Spleen (tissue), 7 donors: ENCODE measurements at regions not wholly inside any gene's neighbourhood (a gene's known extent, or its start where the extent isn't known, plus 50 kb on each side); places are given as distances from the start of the nearest gene placed in this dataset.

Experiments used
- POLR2A ChIP-seq, 3 donors: fragments of 450-650 bp; IDR thresholded peaks; one replicate each; pipeline ENCODE4 v1.5.1; 2017; ENCODE audit warnings: antibody characterized with exemption in 3 of 3, mild to moderate bottlenecking in 1 of 3
- TF ChIP-seq, protein P1 (sequence below), 11 experiments: fragments of 200-600 bp in 7 of 11; fragments of 450-650 bp in 4 of 11; sonication (generic) in 4 of 11; IDR thresholded peaks in 8 of 11; conservative IDR thresholded peaks in 3 of 11; 1 replicate in 7 of 11; 2 replicates in 4 of 11; pipeline versions ENCODE4 v1.4.0 to v1.8.0; 2016 to 2021; ENCODE audit warnings: antibody characterized with exemption in 11 of 11, inconsistent platforms in 4 of 11, mild to moderate bottlenecking in 1 of 11
- donor health status: DM: no; HTN: no; CAD: no; lungs with moderate emphysema.
- donor health status: DM: no; HTN: no; CAD: no.
- donor health status: DM: no; HTN: no; CAD: no.

DNA sequence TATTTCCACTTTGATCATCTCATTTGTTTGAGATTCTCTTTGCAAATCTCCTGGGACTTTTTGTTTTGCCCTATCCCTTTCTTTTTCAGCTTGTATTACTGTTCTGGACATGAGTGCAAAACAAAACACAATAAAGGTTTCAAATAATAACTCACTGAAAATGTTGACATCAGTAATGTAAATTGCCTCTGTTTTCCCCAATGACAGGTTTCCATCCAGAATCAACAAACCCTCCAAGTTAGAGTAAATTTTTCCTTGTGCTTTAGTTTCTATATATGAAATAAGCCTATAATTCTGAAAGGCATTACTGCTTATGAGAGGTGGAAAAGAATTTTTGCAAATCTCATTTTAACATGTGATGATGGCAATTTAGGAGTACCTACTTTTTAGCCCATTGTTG lies 187.0 kb upstream of the ANO3 start:
- TF ChIP-seq, protein P1, sequence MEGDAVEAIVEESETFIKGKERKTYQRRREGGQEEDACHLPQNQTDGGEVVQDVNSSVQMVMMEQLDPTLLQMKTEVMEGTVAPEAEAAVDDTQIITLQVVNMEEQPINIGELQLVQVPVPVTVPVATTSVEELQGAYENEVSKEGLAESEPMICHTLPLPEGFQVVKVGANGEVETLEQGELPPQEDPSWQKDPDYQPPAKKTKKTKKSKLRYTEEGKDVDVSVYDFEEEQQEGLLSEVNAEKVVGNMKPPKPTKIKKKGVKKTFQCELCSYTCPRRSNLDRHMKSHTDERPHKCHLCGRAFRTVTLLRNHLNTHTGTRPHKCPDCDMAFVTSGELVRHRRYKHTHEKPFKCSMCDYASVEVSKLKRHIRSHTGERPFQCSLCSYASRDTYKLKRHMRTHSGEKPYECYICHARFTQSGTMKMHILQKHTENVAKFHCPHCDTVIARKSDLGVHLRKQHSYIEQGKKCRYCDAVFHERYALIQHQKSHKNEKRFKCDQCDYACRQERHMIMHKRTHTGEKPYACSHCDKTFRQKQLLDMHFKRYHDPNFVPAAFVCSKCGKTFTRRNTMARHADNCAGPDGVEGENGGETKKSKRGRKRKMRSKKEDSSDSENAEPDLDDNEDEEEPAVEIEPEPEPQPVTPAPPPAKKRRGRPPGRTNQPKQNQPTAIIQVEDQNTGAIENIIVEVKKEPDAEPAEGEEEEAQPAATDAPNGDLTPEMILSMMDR (IDR thresholded peaks at IDR 0.05 in 8 of 11, conservative IDR thresholded peaks at IDR 0.05 in 3 of 11), result no peak
- no peak for TF ChIP-seq POLR2A (IDR thresholded peaks at IDR 0.05)
